ENCODE measurements at regions not wholly inside any gene's neighbourhood (a gene's known extent, or its start where the extent isn't known, plus 50 kb on each side); places are given as distances from the start of the nearest gene placed in this dataset.

- no peak overlapping the region for H3K4me3 ChIP-seq (ENCODE audit: low read depth, low read length)
- TF ChIP-seq, protein P1, sequence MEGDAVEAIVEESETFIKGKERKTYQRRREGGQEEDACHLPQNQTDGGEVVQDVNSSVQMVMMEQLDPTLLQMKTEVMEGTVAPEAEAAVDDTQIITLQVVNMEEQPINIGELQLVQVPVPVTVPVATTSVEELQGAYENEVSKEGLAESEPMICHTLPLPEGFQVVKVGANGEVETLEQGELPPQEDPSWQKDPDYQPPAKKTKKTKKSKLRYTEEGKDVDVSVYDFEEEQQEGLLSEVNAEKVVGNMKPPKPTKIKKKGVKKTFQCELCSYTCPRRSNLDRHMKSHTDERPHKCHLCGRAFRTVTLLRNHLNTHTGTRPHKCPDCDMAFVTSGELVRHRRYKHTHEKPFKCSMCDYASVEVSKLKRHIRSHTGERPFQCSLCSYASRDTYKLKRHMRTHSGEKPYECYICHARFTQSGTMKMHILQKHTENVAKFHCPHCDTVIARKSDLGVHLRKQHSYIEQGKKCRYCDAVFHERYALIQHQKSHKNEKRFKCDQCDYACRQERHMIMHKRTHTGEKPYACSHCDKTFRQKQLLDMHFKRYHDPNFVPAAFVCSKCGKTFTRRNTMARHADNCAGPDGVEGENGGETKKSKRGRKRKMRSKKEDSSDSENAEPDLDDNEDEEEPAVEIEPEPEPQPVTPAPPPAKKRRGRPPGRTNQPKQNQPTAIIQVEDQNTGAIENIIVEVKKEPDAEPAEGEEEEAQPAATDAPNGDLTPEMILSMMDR (IDR thresholded peaks at IDR 0.05; ENCODE audit: borderline replicate concordance, insufficient read depth, low read depth, low read length): no peak
Measured at GRCh38 chr14:65808390-65808789, 395.9 kb downstream of the FUT8 start.

DNA sequence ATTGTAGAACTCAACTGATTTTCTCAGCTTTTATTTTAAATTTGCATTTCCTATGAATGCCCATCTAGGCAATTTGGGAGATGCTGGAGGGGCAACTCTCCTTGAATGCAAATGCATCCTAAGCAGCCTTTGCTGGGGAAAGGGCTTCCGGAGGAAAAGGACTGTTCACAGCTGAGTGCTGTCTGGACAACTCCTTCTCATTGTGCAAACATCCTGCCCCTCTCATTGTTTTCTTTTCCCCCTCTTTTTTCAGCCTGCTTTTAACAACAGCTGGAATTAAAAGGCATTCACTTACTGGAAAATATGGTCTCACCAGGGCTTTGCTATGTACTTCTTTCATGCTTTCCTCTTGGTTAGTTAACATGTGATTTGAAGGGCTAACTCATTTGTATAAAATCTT is 397.8 kb downstream of the FUT8 start:
- no peak overlapping the region for H3K4me3 ChIP-seq (ENCODE audit: low read depth, low read length)
- TF ChIP-seq, protein P1 (IDR thresholded peaks at IDR 0.05; ENCODE audit: borderline replicate concordance, insufficient read depth, low read depth, low read length): no peak

GRCh38 chr14:65813760-65814384 is 401.3 kb downstream of the FUT8 start:
- TF ChIP-seq, protein P1 (IDR thresholded peaks at IDR 0.05; ENCODE audit: borderline replicate concordance, insufficient read depth, low read depth, low read length): no peak
- no peak overlapping the region for H3K4me3 ChIP-seq (ENCODE audit: low read depth, low read length)

DNA sequence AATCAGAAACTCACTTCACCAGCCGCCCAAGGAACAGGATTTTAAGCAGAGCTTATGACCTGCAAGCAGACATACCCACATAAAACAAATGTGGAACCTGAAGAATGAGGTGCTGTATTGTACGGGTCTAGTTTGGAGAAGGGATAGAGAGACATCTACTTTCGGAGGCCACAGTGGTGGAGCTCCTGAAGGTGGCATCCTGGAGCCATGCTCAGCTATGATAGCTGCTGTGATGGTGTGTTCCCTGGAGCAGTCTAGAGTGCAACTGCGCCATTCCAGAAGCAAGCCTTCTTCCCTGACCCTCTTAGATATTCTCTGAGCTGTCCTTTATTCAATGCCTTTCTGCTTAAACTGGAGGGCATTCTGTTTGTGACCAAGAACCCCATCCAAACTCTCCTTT is 402.6 kb downstream of the FUT8 start:
- TF ChIP-seq, protein P1 (IDR thresholded peaks at IDR 0.05; ENCODE audit: borderline replicate concordance, insufficient read depth, low read depth, low read length): no peak
- H3K4me3 ChIP-seq (ENCODE audit: low read depth, low read length): no peak overlapping the region

GRCh38 chr14:65817011-65817410 is 404.5 kb downstream of the FUT8 start:
- TF ChIP-seq, protein P1 (IDR thresholded peaks at IDR 0.05; ENCODE audit: borderline replicate concordance, insufficient read depth, low read depth, low read length): no peak
- no peak overlapping the region for H3K4me3 ChIP-seq (ENCODE audit: low read depth, low read length)

DNA sequence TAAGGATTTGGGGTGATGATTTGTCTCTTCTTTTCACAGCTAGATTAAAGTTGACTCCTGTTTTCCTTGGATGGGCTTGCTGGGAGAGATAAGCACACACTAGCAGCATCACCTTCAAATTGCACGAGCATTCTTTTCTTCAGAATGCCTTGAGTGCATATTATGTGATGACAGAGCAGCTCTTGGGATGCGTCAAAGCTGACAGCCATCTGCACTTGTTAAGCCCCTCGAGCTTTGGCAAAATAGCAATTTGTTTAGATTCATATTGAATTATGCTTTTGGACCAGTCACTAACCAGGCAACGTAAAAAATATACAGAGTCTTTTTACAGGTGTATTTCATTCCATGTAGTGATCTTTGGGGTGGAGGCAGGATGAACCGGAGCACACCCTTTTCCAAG is 407.0 kb downstream of the FUT8 start:
- H3K4me3 ChIP-seq (ENCODE audit: low read depth, low read length): no peak overlapping the region
- TF ChIP-seq, protein P1 (IDR thresholded peaks at IDR 0.05; ENCODE audit: borderline replicate concordance, insufficient read depth, low read depth, low read length): no peak

DNA sequence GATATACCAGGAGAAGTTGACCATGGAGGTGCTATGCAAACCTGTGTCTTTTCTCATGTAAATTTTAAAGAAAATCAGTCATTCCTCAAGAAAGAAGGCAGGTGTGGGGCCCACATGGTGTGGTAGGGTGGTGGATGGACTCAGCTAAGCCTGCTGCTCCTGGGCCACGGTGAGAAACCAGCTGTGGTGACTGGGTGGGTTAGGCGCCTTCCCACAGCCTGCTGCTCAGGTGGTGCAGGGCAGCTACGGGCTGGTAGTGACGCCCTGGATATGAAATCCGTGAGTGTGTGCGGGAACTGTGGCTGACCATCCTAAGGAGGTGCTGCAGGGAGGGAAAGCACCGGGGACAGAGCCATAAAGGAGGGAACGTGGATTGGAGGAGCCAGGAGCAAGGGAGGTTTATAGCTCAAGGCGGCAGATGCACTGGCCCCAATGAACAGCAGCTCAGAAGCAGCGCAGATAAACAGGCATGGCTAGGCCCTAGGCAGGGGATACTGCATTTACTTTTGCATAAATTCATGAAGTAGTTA is 408.8 kb downstream of the FUT8 start:
- no peak overlapping the region for H3K4me3 ChIP-seq (ENCODE audit: low read depth, low read length)
- TF ChIP-seq, protein P1 (IDR thresholded peaks at IDR 0.05; ENCODE audit: borderline replicate concordance, insufficient read depth, low read depth, low read length): no peak

Measured in GM12875 (cell line).